ENCODE measurements at regions not wholly inside any gene's neighbourhood (a gene's known extent, or its start where the extent isn't known, plus 50 kb on each side); places are given as distances from the start of the nearest gene placed in this dataset.

DNA sequence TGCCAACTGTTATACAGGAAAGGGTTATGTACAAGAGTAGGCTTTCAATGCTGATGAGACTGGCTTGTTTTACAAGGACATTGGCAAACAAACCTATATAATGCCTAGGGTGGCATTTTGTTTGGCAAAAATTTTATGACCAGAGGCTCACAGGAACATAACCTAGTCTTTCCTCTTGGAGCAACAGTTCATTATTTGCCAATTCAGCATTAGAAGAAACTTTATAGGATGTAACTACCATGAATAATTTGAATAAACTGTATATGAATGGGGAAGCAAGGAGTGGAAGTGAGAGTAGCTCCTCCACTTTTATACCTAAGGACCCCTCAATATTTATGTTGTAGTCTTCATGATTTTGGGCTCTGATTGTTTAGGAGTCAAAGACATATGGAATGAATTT, 103.9 kb upstream of the WAC start:
- Histone ChIP-seq H3K36me3 (ENCODE audit: insufficient read depth, low read length) (no peaks in the 10 kb centered on the region), H3K4me2 (ENCODE audit: low read length) (no peak overlapping the region), H2AFZ (ENCODE audit: low read depth, low read length) (no peak overlapping the region), H3K27ac (ENCODE audit: low read length) (no peak overlapping the region), H3F3A (ENCODE audit: insufficient read depth, low read length, poor library complexity, severe bottlenecking) (no peaks in the 10 kb centered on the region), H3K27me3 (ENCODE audit: insufficient read depth, low read depth, low read length) (no peaks in the 10 kb centered on the region), H3K79me2 (replicated peaks; ENCODE audit: insufficient read depth, low read length) (no peaks in the 10 kb centered on the region), H3K9ac (ENCODE audit: low read length) (no peak overlapping the region), H4K20me1 (ENCODE audit: insufficient read depth) (no peaks in the 10 kb centered on the region), H3K9me3 (ENCODE audit: low read length) (no peaks in the 10 kb centered on the region), H3K4me3 (ENCODE audit: low read length) (no peak overlapping the region), H3K9me2 (ENCODE audit: insufficient read depth, low read length) (no peaks in the 10 kb centered on the region)
- no peak for TF ChIP-seq RAD21 (conservative IDR thresholded peaks at IDR 0.05)
- TF ChIP-seq SMC3 (conservative IDR thresholded peaks at IDR 0.05; ENCODE audit: poor library complexity), result no peak

DNA sequence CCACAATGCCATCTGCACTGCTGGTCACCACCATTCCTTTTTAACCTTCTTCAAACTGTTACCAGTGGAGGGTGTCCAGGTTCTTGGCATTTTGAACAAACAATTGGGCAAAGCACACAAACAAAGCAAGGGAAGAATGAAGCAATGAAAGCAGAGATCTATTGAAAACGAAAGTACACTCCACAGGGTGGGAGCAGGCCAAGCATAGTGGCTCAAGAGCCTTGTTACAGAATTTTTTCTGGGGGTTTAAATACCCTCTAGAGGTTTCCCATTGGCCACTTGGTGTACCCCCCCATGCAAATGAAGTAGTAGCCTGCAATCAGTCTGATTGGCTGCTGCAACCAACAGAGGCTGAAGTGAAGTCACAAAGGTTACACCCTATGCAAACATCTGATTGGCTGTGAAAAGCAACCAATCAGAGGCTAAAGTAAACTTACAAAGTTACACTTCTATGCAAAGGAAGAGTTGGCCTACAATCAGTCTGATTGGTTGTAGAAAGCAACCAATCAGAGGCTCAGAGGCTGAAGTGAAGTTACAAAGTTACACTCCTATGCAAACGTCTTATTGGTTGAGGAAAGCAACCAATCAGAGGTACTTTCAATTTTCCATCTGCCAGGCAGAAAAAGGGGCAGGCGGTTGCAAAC, 103.2 kb upstream of the WAC start:
- Histone ChIP-seq H3K27ac (ENCODE audit: low read length) (no peak overlapping the region), H3K9ac (ENCODE audit: low read length) (no peak overlapping the region), H3K4me3 (ENCODE audit: low read length) (no peak overlapping the region), H3K9me2 (ENCODE audit: insufficient read depth, low read length) (no peaks in the 10 kb centered on the region), H3K27me3 (ENCODE audit: insufficient read depth, low read depth, low read length) (no peaks in the 10 kb centered on the region), H3F3A (ENCODE audit: insufficient read depth, low read length, poor library complexity, severe bottlenecking) (no peaks in the 10 kb centered on the region), H4K20me1 (ENCODE audit: insufficient read depth) (no peaks in the 10 kb centered on the region), H3K4me2 (ENCODE audit: low read length) (no peak overlapping the region), H3K9me3 (ENCODE audit: low read length) (no peaks in the 10 kb centered on the region), H3K36me3 (ENCODE audit: insufficient read depth, low read length) (no peaks in the 10 kb centered on the region), H3K79me2 (replicated peaks; ENCODE audit: insufficient read depth, low read length) (no peaks in the 10 kb centered on the region), H2AFZ (ENCODE audit: low read depth, low read length) (no peak overlapping the region)
- TF ChIP-seq POLR2AphosphoS5 (IDR thresholded peaks at IDR 0.05) (no peak), MXI1 (conservative IDR thresholded peaks at IDR 0.05; ENCODE audit: poor library complexity, severe bottlenecking) (no peak)

DNA sequence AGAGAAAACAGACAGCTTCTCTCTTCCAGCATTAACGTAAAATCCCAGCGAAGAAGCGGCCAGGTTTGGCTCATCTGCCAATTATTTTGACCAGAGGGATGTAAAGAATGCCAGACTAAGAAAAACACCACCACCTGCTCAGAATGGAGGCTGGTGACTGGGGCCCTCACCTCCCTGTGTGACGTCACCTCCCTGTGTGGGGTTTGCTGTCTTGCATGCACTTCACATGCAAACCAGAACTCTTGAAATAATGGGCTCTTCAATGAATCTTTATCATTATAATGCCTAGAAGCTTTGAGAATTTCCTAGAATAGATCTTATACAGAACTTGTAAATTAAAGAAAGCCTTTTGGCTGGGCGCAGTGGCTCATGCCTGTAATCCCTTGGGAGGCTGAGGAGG, 101.8 kb upstream of the WAC start:
- no peak overlapping the region for H3K27ac ChIP-seq (ENCODE audit: low read length)

More for the DNA sequence above, 101.8 kb upstream of the WAC start:
- Histone ChIP-seq H3K36me3 (ENCODE audit: insufficient read depth, low read length) (no peaks in the 10 kb centered on the region), H3K4me3 (ENCODE audit: low read length) (no peak overlapping the region), H3K4me2 (ENCODE audit: low read length) (no peak overlapping the region), H2AFZ (ENCODE audit: low read depth, low read length) (no peak overlapping the region), H4K20me1 (ENCODE audit: insufficient read depth) (no peaks in the 10 kb centered on the region), H3F3A (ENCODE audit: insufficient read depth, low read length, poor library complexity, severe bottlenecking) (no peaks in the 10 kb centered on the region), H3K27me3 (ENCODE audit: insufficient read depth, low read depth, low read length) (no peaks in the 10 kb centered on the region), H3K9me2 (ENCODE audit: insufficient read depth, low read length) (no peaks in the 10 kb centered on the region), H3K9me3 (ENCODE audit: low read length) (no peaks in the 10 kb centered on the region), H3K79me2 (replicated peaks; ENCODE audit: insufficient read depth, low read length) (no peaks in the 10 kb centered on the region), H3K9ac (ENCODE audit: low read length) (no peak overlapping the region)
- TF ChIP-seq MXI1 (conservative IDR thresholded peaks at IDR 0.05; ENCODE audit: poor library complexity, severe bottlenecking) (no peak), POLR2AphosphoS5 (IDR thresholded peaks at IDR 0.05) (no peak), TAF1 (IDR thresholded peaks at IDR 0.05; ENCODE audit: low read depth) (no peak), EP300 (conservative IDR thresholded peaks at IDR 0.05; ENCODE audit: poor library complexity, severe bottlenecking) (no peak), EZH2 (IDR thresholded peaks at IDR 0.05; ENCODE audit: borderline replicate concordance, insufficient read depth, low read length, poor library complexity, severe bottlenecking) (no peak), RAD21 (conservative IDR thresholded peaks at IDR 0.05) (no peak), SMC3 (conservative IDR thresholded peaks at IDR 0.05; ENCODE audit: poor library complexity) (no peak)
- TF ChIP-seq, protein P1, sequence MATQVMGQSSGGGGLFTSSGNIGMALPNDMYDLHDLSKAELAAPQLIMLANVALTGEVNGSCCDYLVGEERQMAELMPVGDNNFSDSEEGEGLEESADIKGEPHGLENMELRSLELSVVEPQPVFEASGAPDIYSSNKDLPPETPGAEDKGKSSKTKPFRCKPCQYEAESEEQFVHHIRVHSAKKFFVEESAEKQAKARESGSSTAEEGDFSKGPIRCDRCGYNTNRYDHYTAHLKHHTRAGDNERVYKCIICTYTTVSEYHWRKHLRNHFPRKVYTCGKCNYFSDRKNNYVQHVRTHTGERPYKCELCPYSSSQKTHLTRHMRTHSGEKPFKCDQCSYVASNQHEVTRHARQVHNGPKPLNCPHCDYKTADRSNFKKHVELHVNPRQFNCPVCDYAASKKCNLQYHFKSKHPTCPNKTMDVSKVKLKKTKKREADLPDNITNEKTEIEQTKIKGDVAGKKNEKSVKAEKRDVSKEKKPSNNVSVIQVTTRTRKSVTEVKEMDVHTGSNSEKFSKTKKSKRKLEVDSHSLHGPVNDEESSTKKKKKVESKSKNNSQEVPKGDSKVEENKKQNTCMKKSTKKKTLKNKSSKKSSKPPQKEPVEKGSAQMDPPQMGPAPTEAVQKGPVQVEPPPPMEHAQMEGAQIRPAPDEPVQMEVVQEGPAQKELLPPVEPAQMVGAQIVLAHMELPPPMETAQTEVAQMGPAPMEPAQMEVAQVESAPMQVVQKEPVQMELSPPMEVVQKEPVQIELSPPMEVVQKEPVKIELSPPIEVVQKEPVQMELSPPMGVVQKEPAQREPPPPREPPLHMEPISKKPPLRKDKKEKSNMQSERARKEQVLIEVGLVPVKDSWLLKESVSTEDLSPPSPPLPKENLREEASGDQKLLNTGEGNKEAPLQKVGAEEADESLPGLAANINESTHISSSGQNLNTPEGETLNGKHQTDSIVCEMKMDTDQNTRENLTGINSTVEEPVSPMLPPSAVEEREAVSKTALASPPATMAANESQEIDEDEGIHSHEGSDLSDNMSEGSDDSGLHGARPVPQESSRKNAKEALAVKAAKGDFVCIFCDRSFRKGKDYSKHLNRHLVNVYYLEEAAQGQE (IDR thresholded peaks at IDR 0.05; ENCODE audit: borderline replicate concordance), result no peak
- TF ChIP-seq, protein P2, sequence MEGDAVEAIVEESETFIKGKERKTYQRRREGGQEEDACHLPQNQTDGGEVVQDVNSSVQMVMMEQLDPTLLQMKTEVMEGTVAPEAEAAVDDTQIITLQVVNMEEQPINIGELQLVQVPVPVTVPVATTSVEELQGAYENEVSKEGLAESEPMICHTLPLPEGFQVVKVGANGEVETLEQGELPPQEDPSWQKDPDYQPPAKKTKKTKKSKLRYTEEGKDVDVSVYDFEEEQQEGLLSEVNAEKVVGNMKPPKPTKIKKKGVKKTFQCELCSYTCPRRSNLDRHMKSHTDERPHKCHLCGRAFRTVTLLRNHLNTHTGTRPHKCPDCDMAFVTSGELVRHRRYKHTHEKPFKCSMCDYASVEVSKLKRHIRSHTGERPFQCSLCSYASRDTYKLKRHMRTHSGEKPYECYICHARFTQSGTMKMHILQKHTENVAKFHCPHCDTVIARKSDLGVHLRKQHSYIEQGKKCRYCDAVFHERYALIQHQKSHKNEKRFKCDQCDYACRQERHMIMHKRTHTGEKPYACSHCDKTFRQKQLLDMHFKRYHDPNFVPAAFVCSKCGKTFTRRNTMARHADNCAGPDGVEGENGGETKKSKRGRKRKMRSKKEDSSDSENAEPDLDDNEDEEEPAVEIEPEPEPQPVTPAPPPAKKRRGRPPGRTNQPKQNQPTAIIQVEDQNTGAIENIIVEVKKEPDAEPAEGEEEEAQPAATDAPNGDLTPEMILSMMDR (IDR thresholded peaks at IDR 0.05; ENCODE audit: poor library complexity, severe bottlenecking), result no peak
